ENCODE measurements at regions not wholly inside any gene's neighbourhood (a gene's known extent, or its start where the extent isn't known, plus 50 kb on each side); places are given as distances from the start of the nearest gene placed in this dataset.
"Not testable (repeated sequence)": the region's sequence is repeated elsewhere in the genome, so short reads cannot be mapped to it uniquely, and the experiment has no call there.

DNA sequence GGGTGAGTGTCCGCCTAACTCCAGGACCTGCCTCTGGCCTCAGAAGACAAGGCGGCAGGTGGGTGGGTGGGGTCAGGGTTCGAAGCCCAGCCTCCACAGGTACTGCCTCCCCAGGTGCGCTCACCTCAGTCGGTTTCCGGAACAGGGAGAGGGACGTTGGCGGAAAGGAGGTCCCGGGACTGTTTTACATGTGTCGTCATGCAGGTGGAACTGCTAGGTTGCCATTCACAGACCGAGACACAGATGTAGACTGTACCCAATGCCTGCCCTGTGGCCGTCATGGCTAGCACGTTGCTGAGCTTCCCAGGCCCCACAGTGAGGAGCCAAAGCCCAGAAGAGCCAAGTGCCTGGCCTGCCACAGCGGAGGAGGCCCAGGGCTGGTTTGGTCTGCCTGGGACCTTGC, 284.0 kb upstream of the HS6ST1 start:
- TF ChIP-seq, protein P1, sequence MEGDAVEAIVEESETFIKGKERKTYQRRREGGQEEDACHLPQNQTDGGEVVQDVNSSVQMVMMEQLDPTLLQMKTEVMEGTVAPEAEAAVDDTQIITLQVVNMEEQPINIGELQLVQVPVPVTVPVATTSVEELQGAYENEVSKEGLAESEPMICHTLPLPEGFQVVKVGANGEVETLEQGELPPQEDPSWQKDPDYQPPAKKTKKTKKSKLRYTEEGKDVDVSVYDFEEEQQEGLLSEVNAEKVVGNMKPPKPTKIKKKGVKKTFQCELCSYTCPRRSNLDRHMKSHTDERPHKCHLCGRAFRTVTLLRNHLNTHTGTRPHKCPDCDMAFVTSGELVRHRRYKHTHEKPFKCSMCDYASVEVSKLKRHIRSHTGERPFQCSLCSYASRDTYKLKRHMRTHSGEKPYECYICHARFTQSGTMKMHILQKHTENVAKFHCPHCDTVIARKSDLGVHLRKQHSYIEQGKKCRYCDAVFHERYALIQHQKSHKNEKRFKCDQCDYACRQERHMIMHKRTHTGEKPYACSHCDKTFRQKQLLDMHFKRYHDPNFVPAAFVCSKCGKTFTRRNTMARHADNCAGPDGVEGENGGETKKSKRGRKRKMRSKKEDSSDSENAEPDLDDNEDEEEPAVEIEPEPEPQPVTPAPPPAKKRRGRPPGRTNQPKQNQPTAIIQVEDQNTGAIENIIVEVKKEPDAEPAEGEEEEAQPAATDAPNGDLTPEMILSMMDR (IDR thresholded peaks at IDR 0.05; ENCODE audit: low read length), result no peak
- H3K9me2 ChIP-seq (replicated peaks; ENCODE audit: insufficient read depth, low read length), result no peaks in the 10 kb centered on the region
- no peak overlapping the region for H3K4me3 ChIP-seq (ENCODE audit: low read length)
- H3K4me1 ChIP-seq (ENCODE audit: low read length), result no peaks in the 10 kb centered on the region
- no peaks in the 10 kb centered on the region for H3K27me3 ChIP-seq (replicated peaks; ENCODE audit: insufficient read depth, low read length)
- H3K79me2 ChIP-seq (ENCODE audit: low read length), result no peaks in the 10 kb centered on the region
- no peak overlapping the region for H3K4me2 ChIP-seq (ENCODE audit: low read depth, low read length)
- no peak overlapping the region for H3K9ac ChIP-seq (ENCODE audit: low read length)
- H3K27ac ChIP-seq (ENCODE audit: low read length), result no peak overlapping the region
- no peaks in the 10 kb centered on the region for H3F3A ChIP-seq (ENCODE audit: insufficient read depth, low read length)
- no peaks in the 10 kb centered on the region for H3K9me3 ChIP-seq (replicated peaks; ENCODE audit: insufficient read depth, low read length)
- DNase-seq, result no peak
- H3K36me3 ChIP-seq (replicated peaks; ENCODE audit: insufficient read depth, low read length), result no peaks in the 10 kb centered on the region
- H4K20me1 ChIP-seq (ENCODE audit: insufficient read depth, low read length), result no peaks in the 10 kb centered on the region
- H2AFZ ChIP-seq (ENCODE audit: low read length), result no peak overlapping the region

- Histone ChIP-seq H3K27ac (ENCODE audit: low read length) (no peak overlapping the region), H3K4me3 (ENCODE audit: low read length) (no peak overlapping the region), H4K20me1 (ENCODE audit: insufficient read depth, low read length) (no peaks in the 10 kb centered on the region), H3K27me3 (replicated peaks; ENCODE audit: insufficient read depth, low read length) (no peaks in the 10 kb centered on the region), H3K4me2 (ENCODE audit: low read depth, low read length) (no peak overlapping the region), H3K9ac (ENCODE audit: low read length) (no peak overlapping the region), H3K36me3 (replicated peaks; ENCODE audit: insufficient read depth, low read length) (no peaks in the 10 kb centered on the region), H3K79me2 (ENCODE audit: low read length) (no peaks in the 10 kb centered on the region), H3K4me1 (ENCODE audit: low read length) (no peaks in the 10 kb centered on the region), H3K9me2 (replicated peaks; ENCODE audit: insufficient read depth, low read length) (no peaks in the 10 kb centered on the region), H3K9me3 (replicated peaks; ENCODE audit: insufficient read depth, low read length) (no peaks in the 10 kb centered on the region), H2AFZ (ENCODE audit: low read length) (no peak overlapping the region), H3F3A (ENCODE audit: insufficient read depth, low read length) (no peaks in the 10 kb centered on the region)
- no peak for DNase-seq
- TF ChIP-seq EZH2phosphoT487 (IDR thresholded peaks at IDR 0.05; ENCODE audit: low read length), result no peak
- no peak for TF ChIP-seq EZH2 (optimal IDR thresholded peaks at IDR 0.05; ENCODE audit: low read depth, low read length)
- TF ChIP-seq, protein P1 (IDR thresholded peaks at IDR 0.05; ENCODE audit: low read length), result no peak
Measured at GRCh38 chr2:128603411-128603924, 284.8 kb upstream of the HS6ST1 start.

DNA sequence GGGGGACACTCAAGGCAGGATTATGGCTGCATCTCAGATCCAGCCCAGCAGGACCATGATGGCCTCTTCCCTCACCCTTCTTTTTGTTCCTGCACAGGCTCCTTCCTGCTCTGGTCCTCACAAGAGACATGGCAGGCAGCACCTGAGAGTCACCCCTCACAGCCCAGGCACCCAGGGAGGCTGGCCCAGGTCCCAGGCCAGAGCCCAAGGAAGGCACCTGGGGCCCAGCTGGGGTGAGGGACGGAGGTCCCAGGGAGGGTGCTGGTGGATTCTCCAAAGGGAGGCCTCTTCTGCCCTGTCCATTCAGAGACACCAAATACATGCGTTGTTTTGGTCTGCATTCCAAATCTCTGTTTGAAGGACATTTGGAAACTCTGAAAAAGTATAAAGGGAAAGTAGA, 285.4 kb upstream of the HS6ST1 start:
- no peak for TF ChIP-seq EZH2 (optimal IDR thresholded peaks at IDR 0.05; ENCODE audit: low read depth, low read length)
- TF ChIP-seq, protein P1 (IDR thresholded peaks at IDR 0.05; ENCODE audit: low read length), result no peak
- TF ChIP-seq EZH2phosphoT487 (IDR thresholded peaks at IDR 0.05; ENCODE audit: low read length), result no peak
- no peak overlapping the region for H3K4me3 ChIP-seq (ENCODE audit: low read length)
- no peaks in the 10 kb centered on the region for H3K36me3 ChIP-seq (replicated peaks; ENCODE audit: insufficient read depth, low read length)
- H3K4me2 ChIP-seq (ENCODE audit: low read depth, low read length), result no peak overlapping the region
- no peaks in the 10 kb centered on the region for H3K4me1 ChIP-seq (ENCODE audit: low read length)
- no peaks in the 10 kb centered on the region for H3K9me3 ChIP-seq (replicated peaks; ENCODE audit: insufficient read depth, low read length)
- no peaks in the 10 kb centered on the region for H3K27me3 ChIP-seq (replicated peaks; ENCODE audit: insufficient read depth, low read length)
- no peaks in the 10 kb centered on the region for H3K9me2 ChIP-seq (replicated peaks; ENCODE audit: insufficient read depth, low read length)
- H2AFZ ChIP-seq (ENCODE audit: low read length), result no peak overlapping the region
- H3F3A ChIP-seq (ENCODE audit: insufficient read depth, low read length), result no peaks in the 10 kb centered on the region
- no peaks in the 10 kb centered on the region for H4K20me1 ChIP-seq (ENCODE audit: insufficient read depth, low read length)
- no peaks in the 10 kb centered on the region for H3K79me2 ChIP-seq (ENCODE audit: low read length)
- H3K9ac ChIP-seq (ENCODE audit: low read length), result no peak overlapping the region
- H3K27ac ChIP-seq (ENCODE audit: low read length), result no peak overlapping the region
- DNase-seq, result no peak

DNA sequence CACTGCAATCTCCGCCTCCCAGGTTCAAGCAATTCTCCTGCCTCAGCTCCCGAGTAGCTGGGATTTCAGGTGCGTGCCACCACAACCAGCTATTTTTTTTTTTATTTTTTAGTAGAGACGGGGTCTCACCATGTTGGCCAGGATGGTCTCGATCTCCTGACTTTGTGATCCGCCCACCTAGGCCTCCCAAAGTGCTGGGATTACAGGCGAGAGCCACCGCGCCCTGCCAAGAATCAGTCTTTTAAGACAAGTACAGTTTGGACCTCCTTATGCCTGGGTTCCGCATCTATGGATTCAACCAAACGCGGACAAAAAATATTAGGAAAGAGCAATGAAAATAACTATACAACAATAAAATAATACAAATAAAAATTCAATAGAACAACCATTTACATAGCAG, 285.9 kb upstream of the HS6ST1 start:
- not testable (repeated sequence) for H3F3A ChIP-seq (ENCODE audit: insufficient read depth, low read length); H3K36me3 ChIP-seq (replicated peaks; ENCODE audit: insufficient read depth, low read length); DNase-seq; H2AFZ ChIP-seq (ENCODE audit: low read length); H3K4me3 ChIP-seq (ENCODE audit: low read length); H3K27me3 ChIP-seq (replicated peaks; ENCODE audit: insufficient read depth, low read length); H3K9me2 ChIP-seq (replicated peaks; ENCODE audit: insufficient read depth, low read length); H3K27ac ChIP-seq (ENCODE audit: low read length); H3K4me1 ChIP-seq (ENCODE audit: low read length); H4K20me1 ChIP-seq (ENCODE audit: insufficient read depth, low read length); H3K4me2 ChIP-seq (ENCODE audit: low read depth, low read length); H3K79me2 ChIP-seq (ENCODE audit: low read length); H3K9me3 ChIP-seq (replicated peaks; ENCODE audit: insufficient read depth, low read length); H3K9ac ChIP-seq (ENCODE audit: low read length)
